Ishikawa (cell line): ENCODE measurements at regions not wholly inside any gene's neighbourhood (a gene's known extent, or its start where the extent isn't known, plus 50 kb on each side); places are given as distances from the start of the nearest gene placed in this dataset.

Experiments used
- CEBPB ChIP-seq: IDR thresholded peaks from 2 replicates; pipeline ENCODE4 v1.6.1; 2012
- CREB1 ChIP-seq: IDR thresholded peaks from 2 replicates; pipeline ENCODE4 v1.6.1; 2012; ENCODE audit warnings: low read depth
- EGR1 ChIP-seq: IDR thresholded peaks from 2 replicates; pipeline ENCODE4 v1.6.1; 2012
- EP300 ChIP-seq: IDR thresholded peaks from 2 replicates; pipeline ENCODE4 v1.6.1; 2012; ENCODE audit warnings: borderline replicate concordance
- FOXM1 ChIP-seq: IDR thresholded peaks from 2 replicates; pipeline ENCODE4 v1.6.1; 2012; ENCODE audit warnings: low read depth, borderline replicate concordance
- MAX ChIP-seq: IDR thresholded peaks from 2 replicates; pipeline ENCODE4 v1.6.1; 2012
- NFIC ChIP-seq: IDR thresholded peaks from 2 replicates; pipeline ENCODE4 v1.6.1; 2012
- RAD21 ChIP-seq: IDR thresholded peaks from 2 replicates; pipeline ENCODE4 v1.6.1; 2012; ENCODE audit warnings: low read depth
- TAF1 ChIP-seq: IDR thresholded peaks from 2 replicates; pipeline ENCODE4 v1.6.1; 2012; ENCODE audit warnings: low read depth, mild to moderate bottlenecking
- TCF12 ChIP-seq: IDR thresholded peaks from 2 replicates; pipeline ENCODE4 v1.6.1; 2012; ENCODE audit warnings: low read depth
- TEAD4 ChIP-seq: IDR thresholded peaks from 2 replicates; pipeline ENCODE4 v1.6.1; 2012
- USF1 ChIP-seq: IDR thresholded peaks from 2 replicates; pipeline ENCODE4 v1.6.1; 2012
- YY1 ChIP-seq: IDR thresholded peaks from 2 replicates; pipeline ENCODE4 v1.6.1; 2012; ENCODE audit warnings: low read depth
- ZBTB7A ChIP-seq: IDR thresholded peaks from 2 replicates; pipeline ENCODE4 v1.6.1; 2012; ENCODE audit warnings: low read depth
- TF ChIP-seq, protein P1 (sequence below): IDR thresholded peaks from 2 replicates; pipeline ENCODE4 v1.6.1; 2012; ENCODE audit warnings: low read depth, mild to moderate bottlenecking

GRCh38 chr4:131337936-131338335 lies 1811.2 kb upstream of the PCDH10 start:
- no peak for TF ChIP-seq MAX
- TF ChIP-seq YY1 = no peak
- TF ChIP-seq CREB1 = no peak
- TF ChIP-seq ZBTB7A = no peak
- TF ChIP-seq EP300 = no peak
- TF ChIP-seq EGR1 = no peak
- TF ChIP-seq RAD21 = no peak
- TF ChIP-seq, protein P1, sequence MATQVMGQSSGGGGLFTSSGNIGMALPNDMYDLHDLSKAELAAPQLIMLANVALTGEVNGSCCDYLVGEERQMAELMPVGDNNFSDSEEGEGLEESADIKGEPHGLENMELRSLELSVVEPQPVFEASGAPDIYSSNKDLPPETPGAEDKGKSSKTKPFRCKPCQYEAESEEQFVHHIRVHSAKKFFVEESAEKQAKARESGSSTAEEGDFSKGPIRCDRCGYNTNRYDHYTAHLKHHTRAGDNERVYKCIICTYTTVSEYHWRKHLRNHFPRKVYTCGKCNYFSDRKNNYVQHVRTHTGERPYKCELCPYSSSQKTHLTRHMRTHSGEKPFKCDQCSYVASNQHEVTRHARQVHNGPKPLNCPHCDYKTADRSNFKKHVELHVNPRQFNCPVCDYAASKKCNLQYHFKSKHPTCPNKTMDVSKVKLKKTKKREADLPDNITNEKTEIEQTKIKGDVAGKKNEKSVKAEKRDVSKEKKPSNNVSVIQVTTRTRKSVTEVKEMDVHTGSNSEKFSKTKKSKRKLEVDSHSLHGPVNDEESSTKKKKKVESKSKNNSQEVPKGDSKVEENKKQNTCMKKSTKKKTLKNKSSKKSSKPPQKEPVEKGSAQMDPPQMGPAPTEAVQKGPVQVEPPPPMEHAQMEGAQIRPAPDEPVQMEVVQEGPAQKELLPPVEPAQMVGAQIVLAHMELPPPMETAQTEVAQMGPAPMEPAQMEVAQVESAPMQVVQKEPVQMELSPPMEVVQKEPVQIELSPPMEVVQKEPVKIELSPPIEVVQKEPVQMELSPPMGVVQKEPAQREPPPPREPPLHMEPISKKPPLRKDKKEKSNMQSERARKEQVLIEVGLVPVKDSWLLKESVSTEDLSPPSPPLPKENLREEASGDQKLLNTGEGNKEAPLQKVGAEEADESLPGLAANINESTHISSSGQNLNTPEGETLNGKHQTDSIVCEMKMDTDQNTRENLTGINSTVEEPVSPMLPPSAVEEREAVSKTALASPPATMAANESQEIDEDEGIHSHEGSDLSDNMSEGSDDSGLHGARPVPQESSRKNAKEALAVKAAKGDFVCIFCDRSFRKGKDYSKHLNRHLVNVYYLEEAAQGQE = no peak

DNA sequence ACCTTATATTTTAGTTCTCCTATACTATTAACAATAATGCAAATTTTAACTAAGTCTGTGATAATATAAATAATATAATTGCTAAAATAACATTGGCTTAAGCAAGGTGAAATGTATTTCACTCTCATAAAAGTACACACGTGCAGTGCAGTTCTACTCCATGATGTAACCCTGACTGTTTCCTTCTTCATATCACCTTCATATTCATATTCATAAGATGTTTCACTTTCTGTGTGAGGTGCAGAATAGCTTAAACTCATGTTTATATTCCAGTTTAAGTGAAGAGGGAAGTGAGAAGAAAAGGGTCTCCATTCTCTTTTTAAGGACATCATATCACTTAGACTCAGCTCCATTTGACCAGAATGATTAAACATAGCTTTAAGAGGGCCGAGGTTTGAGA lies 1810.0 kb upstream of the PCDH10 start:
- TF ChIP-seq FOXM1 (no peak), EP300 (no peak), TEAD4 (no peak), MAX (no peak), USF1 (no peak), TCF12 (no peak), NFIC (no peak), CREB1 (no peak), EGR1 (no peak), RAD21 (no peak)

GRCh38 chr4:131344761-131345160 lies 1804.3 kb upstream of the PCDH10 start:
- no peak for TF ChIP-seq NFIC
- TF ChIP-seq CEBPB = no peak
- TF ChIP-seq YY1 = no peak
- TF ChIP-seq, protein P1 = no peak
- no peak for TF ChIP-seq RAD21
- no peak for TF ChIP-seq TCF12
- TF ChIP-seq TAF1 = no peak
- TF ChIP-seq FOXM1 = no peak
- no peak for TF ChIP-seq EGR1
- no peak for TF ChIP-seq TEAD4
- TF ChIP-seq USF1 = no peak
- no peak for TF ChIP-seq MAX
- TF ChIP-seq CREB1 = no peak
- TF ChIP-seq EP300 = no peak

DNA sequence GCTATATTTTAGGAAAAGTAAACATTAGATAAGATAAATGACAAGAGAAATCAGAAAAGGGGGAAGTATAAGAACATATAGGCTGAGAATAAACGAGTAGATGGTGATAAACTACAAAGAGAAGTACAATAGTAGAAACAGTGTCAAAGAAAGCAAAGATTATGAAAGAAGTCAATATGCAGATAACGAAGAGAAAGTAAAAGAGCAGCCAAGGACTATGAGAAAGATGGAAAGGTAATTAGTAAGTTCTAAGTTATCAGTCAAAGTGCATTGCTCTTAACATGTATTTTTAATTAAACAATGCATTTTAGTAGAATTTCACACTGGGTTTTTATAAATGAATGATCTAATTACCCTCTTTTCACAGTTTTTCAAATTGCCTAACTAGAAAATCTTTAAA lies 1801.3 kb upstream of the PCDH10 start:
- no peak for TF ChIP-seq EGR1
- no peak for TF ChIP-seq TEAD4
- TF ChIP-seq CEBPB = no peak
- TF ChIP-seq RAD21 = no peak

DNA sequence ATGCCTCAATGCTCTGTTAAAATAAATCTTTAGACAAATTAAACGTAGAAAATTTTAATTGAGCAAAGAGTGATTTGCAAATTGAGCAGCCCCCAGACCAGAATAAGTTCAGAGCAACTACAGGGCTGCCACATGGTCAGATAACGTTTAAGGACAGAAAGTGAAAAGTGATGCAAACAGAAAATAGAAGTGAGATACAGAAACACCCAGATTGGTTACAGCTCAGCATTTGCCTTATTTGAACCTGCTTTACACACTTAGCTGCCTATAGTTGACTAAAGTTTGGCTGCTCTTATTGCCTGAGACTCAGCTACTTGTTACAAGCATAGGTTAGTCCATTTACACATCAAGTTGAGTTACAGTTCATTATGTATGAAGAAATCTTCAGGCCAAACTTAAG lies 1800.8 kb upstream of the PCDH10 start:
- TF ChIP-seq CEBPB (no peak), FOXM1 (no peak), NFIC (no peak), TEAD4 (no peak), ZBTB7A (no peak), EGR1 (no peak), EP300 (no peak), RAD21 (no peak), MAX (no peak)
- TF ChIP-seq, protein P1 = no peak
